HG03571 (cell line): ENCODE measurements at regions not wholly inside any gene's neighbourhood (a gene's known extent, or its start where the extent isn't known, plus 50 kb on each side); places are given as distances from the start of the nearest gene placed in this dataset.
"Not testable (repeated sequence)": the region's sequence is repeated elsewhere in the genome, so short reads cannot be mapped to it uniquely, and the experiment has no call there.

Experiments
- ATAC-seq: cut with Tn5 transposase; IDR thresholded peaks from one replicate; pipeline ENCODE4 v1.9.1; 2021; ENCODE audit not compliant: unreplicated experiment

DNA sequence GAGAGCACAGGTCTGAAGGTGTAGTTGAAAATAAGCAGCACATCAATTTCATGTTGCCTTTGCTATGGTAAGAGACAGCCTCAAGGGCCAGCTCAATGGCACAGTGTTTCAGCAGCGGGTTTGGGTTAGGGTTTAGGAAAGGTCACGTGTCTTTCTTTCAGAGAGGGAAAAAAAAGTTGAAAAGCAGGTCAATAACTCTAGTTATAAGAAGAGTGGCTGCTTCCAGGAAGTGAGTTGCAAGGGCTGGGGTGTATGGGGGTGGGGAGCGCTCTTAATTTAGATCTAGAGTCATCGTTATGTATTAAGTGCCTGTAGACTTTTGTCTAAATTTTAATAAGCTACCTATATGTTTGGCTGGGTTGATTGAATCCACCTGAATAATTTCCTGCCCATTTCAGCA lies 118.5 kb upstream of the SPAG17 start:
- no peak for ATAC-seq

DNA sequence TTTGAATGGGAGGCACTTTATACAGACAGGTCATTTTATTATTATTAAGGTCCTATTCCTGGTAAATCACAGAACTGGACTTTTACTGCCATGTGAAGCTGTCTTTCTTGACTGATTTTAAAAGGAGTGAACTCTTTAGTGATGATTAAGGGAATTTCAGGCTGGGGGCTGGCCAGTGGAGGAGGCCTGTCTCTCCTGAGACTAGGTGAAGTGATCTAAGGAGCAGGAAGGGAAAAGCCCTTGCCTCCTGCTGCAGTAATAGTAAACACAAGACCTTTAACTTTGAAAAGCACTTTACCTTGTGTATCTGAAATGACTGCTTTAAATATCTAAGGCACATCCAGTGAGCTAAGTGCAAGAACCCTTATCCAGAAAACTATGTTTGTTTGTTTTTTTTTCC lies 118.0 kb upstream of the SPAG17 start:
- ATAC-seq, result no peak

DNA sequence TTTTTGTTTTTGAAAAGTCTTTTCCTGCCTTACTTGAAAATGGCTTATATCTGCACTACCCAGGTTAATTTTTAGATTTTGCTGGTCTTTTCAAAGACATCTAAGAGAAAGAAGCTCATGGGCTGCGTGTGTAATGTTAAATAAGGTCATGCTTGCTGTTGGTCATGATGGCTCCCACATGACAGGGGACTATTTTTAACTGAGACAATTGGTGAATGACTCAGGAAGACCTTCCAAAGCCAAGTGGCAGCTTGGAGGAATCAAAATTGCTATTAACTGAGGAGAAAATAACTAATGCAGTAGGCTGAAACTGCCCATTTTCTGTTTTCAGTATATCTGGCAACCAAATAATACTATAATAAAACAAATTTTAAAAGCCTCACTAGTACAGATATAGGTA lies 117.1 kb upstream of the SPAG17 start:
- ATAC-seq, result no peak

DNA sequence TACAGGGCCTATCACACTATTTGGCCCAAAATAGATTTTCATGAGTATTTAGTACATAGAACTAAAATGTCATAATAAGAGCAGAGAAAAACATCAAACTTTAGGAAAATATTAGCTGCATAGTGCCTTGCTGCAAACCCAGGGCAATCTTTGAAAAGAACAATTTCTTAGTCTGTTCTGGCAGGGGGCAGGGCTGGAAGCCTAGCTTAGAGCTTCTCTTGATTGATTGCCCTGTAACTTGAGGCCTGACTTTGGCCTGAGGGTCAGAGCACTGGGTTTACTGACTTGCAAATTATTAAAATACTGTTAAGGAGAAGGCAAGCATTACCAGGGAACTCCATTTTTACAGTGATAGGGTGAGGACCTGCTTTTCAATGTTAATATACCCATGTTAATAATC lies 115.8 kb upstream of the SPAG17 start:
- ATAC-seq, result no peak

DNA sequence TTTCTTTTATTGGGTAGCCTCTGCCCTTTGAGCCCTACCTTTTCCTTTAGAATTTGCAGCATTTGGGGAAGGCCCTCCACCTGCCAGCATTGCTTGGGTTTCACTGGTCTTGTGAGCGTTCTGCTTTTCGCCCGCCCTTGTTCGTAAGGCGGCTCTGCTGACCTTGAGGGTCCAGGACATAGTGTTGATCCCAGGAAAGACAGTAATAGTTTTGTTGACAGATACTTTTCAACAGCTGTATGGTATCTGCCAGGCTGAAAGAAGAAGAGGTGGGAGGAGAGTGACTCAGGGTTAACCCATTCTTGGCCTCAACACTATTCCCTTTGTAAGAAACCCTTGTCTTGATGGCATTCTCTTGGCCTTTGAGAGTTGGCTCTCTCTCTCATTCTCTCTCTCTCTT lies 113.4 kb upstream of the SPAG17 start:
- ATAC-seq, result no peak

DNA sequence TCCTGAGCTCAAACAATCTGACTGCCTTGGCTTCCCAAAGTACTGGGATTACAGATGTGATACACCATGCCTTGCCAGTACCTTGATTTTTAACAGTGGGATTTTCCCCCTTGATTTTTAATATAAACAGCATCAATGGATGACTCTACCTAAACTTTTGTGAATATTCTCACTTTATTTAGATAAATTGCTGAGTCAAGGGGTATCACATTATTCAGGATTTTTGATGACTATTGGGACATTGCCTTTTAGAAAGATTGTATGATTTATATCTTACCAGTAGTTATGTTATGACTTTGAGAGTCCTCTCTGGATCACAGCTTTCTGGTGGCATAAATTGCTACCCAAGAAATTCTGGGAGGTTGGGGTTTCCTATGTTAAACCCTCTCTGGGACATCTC lies 112.5 kb upstream of the SPAG17 start:
- no peak for ATAC-seq

DNA sequence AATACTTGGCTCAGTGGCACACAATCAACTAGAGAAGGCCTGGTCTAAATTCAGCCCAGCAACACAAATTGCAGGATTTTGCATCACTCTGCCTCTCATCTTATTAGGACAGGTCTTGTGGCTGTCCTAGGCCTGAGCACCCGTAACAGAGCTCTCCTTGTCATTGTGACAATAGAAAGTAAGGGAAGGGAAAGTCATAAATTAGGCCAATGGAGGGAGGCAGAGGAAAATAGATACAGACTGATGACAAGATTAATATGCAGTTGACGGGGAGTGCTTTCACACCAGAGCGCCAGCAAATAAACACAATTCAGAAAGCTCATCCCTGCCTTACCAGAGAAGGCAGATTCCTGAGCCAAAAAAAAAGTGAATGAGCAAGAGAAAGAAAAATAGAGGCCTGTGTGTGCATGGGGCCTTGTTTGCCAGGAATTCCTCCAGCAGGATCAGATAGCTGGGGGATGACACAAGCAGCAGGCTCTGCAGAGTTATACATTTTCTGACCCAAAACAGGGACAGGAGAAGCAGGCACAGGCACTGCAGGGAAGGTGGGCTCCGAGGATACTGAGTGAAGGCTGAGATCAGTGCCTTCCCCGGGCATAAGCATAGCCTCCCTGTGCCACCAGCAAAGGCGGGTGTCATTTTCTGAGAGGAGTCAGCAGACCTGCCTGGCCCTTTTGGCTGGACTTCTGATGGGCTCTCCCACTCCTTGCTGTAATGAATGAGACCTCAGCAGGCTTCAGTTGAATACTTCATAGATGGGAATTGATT lies 110.0 kb upstream of the SPAG17 start:
- no peak for ATAC-seq

DNA sequence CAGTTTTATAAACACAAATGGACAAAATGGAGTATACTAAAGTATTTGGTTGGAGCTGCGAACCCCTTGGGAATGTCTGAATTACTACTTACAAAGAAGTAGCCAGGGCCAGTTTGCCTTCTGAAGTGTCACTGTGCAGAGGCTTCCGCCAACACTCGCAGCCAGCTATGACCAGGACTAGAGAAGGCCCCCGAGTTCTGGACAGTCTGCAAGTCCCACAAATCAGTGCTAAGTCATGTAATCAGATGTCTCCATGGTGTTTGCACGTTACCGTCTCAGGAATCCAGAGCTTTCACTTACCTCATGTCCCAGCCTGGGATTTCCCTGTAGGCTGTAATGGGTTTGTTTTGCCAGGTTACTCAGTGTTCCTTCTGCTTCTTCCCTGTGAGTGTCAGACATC lies 106.6 kb upstream of the SPAG17 start:
- no peak for ATAC-seq

DNA sequence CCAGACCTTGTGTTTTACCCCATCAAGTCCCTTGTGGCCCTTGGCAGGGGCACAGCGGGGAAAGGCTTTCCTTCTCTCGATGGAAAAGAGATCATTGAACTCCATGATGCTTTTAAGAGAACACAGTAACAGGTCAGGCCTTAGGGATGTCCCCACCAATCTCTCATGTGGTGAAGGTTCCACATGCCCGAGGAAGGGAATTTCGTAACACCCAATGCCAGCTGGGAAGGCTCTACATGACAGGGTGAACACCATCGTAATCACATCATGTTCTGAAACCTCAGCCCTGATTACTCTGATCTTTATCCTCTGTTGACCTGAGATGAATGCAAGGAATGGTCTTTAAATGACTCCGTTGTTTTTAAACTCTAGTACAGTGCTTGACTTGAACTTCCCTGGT lies 105.5 kb upstream of the SPAG17 start:
- no peak for ATAC-seq

DNA sequence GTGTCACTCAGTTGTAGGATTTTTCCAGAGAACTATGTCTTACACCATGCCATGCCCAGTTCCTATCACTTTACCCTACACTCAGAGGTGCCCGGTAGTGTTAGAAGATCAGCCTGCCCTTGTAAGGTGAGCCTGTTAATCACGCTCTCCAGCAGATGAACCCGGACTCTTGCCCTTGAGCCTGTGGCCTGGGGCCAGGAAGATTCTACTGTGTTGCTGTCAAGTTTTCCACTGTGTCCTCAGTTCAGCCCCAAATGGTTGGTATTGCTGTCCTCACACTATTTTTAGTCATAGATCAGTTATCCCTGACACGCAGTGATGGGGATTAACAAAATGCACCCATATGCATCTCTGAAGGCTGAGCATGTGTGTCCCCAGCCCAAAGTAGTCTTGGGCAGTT lies 105.0 kb upstream of the SPAG17 start:
- no peak for ATAC-seq

DNA sequence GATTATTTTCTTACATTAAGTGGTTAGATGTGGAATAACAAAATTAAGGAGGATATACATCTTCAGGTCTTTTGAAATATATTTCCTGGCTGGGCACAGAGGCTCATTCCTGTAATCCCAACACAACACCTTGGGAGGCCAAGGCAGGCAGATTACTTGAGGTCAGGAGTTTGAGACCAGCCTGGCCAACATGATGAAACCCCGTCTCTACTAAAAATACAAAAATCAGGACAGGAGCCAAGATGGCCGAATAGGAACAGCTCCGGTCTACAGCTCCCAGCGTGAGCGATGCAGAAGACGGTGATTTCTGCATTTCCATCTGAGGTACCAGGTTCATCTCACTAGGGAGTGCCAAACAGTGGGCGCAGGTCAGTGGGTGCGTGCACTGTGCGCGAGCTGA lies 95.6 kb upstream of the SPAG17 start:
- not testable (repeated sequence) for ATAC-seq

DNA sequence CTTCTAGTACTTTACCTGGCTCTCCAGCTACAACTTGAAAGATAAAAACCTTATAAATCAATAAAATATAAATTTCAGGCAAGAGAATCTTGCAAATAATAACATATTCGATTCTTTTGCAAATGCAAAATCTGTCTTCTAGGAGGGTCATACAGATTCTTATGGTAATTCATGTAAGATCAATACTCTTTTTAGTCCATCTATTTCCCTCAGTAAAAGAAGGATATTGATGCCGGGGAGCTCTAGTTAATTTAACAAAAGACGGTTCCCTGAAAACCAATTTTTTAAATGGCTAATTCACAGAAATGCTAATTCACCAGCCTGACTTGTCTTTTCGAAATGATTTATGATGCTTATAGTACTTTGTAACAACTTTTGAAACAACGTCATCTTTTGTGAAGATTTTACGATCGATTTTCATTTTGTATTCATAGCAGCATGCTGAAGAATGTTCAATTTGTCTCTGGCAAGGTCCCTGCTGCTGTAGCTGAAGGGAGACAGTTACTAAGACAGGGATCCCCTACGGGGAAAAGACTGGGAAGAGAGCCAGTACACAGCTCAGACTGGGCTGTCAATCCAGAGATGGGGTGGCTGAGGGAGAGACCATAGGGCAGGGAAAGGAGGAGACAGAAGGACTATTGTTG lies 90.6 kb upstream of the SPAG17 start:
- ATAC-seq, result no peak

DNA sequence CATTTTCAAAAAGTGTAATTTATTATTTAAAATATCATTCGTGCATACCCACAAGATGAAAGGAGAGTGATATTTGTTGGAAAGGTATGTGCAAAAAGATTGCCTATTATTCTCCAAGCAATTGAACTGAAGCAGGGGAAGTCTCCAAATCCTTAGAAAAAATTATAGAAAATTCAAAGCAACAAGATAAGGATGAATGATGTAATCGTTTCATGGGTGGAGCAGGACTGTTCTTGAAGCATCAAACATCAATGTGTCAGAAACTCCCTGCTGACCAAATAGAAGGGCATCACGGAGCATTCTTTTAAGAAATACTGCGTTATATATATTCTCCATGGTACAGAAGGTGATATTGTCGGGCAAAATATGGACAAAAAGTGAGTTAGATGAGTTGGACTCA lies 87.9 kb upstream of the SPAG17 start:
- ATAC-seq, result no peak

DNA sequence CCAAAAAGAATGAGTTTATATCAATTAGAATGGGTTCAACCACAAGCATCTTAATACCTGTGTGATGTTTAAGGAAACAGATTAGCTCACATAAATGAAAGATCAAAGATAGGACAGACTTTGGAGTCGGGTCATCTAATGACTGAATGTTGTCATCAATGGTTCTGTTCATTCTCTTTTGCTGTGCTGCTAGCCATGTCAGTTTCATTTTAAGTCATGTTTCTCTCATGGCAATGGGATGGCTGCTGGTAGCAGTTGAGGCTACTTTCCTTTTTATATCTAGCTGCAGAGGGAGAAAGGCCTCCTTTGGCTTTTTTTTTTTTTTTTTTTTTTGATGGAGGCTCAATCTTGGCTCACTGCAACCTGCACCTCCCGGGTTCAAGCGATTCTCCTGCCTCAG lies 86.9 kb upstream of the SPAG17 start:
- ATAC-seq, result no peak

DNA sequence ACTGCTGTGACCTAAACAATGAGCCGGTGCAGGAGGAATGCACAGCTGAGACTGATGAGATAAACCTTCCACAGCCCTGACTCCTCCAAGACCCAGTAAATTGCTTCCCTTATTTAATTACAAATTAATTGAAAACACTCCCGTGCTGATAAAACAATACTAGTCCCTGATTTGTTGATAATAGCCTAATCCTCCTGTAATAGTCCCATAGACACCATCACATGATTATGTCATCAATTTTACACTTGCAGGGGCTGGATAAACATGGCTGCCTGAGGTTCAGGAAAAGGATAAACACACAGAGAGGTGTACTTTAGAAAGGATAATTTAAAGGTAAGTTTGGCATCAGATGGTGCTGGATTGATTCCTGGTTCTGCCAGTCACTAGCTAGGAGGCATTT lies 84.6 kb upstream of the SPAG17 start:
- ATAC-seq, result no peak

DNA sequence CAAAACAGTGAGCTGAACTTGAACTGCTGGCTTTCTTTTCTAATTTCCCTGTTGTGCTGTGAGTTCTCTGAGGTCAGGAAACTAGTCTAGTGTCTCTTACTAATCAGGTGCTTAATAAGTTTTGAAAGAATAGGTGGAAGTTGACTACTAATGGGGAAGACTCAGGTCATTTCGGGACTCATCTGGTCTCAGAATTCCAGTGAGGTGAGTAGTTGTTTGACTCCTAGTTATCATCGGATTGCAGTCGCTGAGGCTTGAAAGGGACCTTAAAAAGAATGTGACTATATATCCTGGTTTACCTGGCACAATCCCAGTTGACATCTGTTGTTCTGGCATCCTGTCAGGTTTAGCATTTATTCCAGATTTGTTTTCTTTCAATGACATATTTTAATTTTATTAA lies 81.4 kb upstream of the SPAG17 start:
- ATAC-seq, result no peak

DNA sequence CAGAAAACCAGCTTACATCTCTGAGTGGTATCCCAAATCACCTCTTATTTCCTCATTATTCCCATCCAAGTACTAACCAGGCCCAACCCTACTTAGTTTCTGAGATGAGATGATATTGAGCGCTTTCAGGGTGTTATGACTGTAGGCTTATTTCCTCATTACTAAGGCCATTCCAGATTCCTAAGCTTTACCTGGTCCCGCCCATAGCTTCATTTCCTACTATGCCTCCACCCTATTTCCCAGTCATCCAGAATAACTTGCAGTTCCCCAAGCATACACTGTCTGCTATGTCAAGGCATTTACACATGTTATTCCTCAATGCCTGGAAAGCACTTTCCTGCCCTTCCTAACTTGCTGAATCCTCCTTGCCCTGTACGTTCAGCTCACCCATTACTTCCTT lies 79.3 kb upstream of the SPAG17 start:
- ATAC-seq, result no peak

DNA sequence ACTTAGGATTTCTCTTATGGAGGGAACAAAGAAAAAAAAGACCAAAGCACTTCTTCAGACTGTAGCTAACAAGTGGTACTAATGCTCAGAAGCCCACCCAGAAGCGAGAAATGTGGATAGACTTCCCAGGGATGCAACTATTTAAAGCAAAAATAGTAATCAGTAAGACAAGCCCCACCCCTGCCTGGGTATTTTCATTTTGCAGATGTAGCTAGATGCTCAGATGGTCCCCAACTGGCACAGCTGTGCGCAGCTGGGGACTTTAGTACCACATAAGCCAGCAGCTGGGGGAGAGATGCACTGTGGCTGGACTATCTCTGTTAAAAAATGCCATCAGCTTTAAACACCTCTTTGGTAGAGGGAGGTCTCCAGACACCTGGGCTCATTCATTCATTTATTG lies 77.8 kb upstream of the SPAG17 start:
- ATAC-seq, result no peak

DNA sequence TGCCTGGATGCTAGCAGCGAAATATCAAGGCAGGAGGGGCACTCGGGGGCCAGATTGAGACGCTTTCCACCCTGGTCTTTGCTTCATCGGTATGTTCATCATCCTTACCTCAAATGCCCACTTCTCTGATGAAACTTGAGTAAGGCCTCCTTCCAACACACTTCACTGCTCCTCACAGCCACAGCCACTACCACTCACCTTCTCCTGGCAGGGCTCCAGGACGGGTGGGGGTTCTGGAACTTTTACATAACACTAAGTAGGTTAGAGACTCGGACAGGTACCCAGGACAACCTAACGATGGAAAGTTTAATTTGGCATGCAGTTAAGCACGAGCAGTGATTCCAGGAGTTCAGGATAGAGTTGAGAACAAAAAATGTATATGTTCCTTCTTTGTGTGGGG lies 73.9 kb upstream of the SPAG17 start:
- no peak for ATAC-seq

DNA sequence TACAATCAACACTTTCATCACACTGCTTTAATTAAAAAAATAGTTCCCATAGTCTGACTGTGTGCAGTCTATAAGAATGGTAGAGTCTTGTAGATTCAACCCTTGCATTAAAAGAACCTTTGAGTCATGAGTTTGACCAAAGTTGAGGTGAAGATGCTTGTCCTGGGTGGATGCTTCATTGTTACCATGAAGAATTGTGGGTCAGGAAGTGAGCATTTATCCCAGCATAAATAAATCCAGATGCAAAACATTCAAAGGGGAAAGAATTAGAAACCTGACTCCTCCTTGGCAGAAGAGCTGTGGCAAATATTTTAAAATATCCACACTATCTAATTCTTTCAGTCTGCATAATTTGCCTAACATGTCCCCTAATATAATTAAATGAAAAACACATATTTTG lies 72.9 kb upstream of the SPAG17 start:
- no peak for ATAC-seq

DNA sequence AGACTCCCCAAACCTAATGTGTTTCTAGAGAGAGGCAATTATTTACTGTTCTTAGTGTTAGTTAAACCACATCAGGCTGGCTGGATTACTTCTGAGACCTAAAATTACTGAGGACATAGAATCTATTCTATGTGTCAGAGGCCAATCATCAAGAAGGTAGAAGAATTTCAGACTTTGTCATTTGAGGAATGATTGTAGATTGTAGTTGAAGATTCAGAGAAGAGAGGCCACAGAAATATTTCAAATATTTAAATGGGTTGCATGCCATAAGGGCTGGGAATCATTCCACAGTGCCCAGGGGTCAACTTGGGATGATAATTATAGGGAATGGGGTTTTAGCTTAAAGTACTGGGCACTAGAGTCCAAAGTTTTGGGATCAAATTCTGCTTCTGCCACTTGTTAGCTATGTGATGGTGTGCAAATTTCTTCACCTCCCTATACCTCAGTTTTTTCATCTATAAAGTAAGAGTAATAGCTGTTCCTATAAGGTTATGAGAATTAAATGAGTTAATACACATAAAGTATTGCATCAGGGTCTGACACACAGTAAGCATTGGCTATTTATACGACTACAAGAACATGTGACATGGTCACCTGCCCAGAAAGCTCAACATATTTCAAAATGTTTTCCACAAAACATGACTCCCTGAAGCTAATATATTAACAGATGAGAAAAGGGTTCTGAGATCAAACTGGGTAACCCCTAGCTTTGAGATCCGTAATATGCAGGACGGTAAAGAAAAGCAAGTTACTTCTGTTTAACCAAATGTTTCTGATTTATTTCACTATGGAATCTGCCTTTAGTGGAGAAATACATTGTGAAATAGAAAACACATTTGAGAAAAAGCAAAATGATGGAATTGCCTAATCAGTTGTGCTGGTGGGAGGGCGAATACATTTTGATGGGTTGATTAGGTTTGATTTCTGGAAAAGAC lies 69.7 kb upstream of the SPAG17 start:
- no peak for ATAC-seq

DNA sequence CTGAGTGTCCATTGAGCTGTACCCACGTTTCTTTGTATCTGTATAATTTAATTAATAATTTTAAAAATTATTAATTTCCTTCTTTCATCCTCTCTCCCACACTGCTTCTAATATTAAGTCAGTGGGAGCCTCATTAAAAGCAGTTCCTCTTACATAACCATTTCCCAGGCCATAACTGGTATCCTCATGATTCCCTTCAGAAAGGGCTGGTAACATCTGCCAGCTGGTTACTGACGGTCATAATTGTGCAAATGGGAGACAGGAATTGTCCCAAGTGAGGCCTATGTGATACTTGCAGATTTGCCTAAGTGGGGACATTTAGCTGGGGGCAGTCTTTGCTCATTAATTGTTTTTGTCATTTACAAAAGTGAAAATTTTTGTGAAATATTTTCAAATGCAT lies 69.0 kb upstream of the SPAG17 start:
- ATAC-seq, result no peak
